Liver (tissue), 8 donors: ENCODE measurements at regions not wholly inside any gene's neighbourhood (a gene's known extent, or its start where the extent isn't known, plus 50 kb on each side); places are given as distances from the start of the nearest gene placed in this dataset.

Experiments
- DNase-seq: peaks from one replicate; pipeline ENCODE4 v3.0.0-alpha.2; 2017; ENCODE audit warnings: low spot score
- H3K27ac ChIP-seq, 2 donors: one replicate each; pipeline ENCODE4 v1.7.0; 2013; ENCODE audit warnings: inconsistent platforms in 2 of 2, low read length in 2 of 2, control low read depth in 1 of 2, low read depth in 1 of 2, mild to moderate bottlenecking in 1 of 2
- H3K27me3 ChIP-seq, 4 donors: one replicate each; pipeline versions ENCODE4 v1.6.1 to v1.7.0; 2013; ENCODE audit warnings: low read length in 3 of 4, inconsistent platforms in 1 of 4, mild to moderate bottlenecking in 1 of 4, moderate library complexity in 1 of 4; ENCODE audit not compliant: control insufficient read depth in 4 of 4, insufficient read depth in 4 of 4
- H3K36me3 ChIP-seq, 4 donors: one replicate each; pipeline versions ENCODE4 v1.6.1 to v1.7.0; 2013; ENCODE audit warnings: low read length in 3 of 4, mild to moderate bottlenecking in 3 of 4, low read depth in 1 of 4, moderate library complexity in 1 of 4; ENCODE audit not compliant: control insufficient read depth in 4 of 4, insufficient read depth in 3 of 4
- H3K4me1 ChIP-seq, 4 donors: one replicate each; pipeline versions ENCODE4 v1.6.1 to v1.7.0; 2013; ENCODE audit warnings: low read length in 3 of 4, mild to moderate bottlenecking in 3 of 4, moderate library complexity in 1 of 4; ENCODE audit not compliant: control insufficient read depth in 4 of 4, insufficient read depth in 4 of 4
- H3K4me3 ChIP-seq, 3 donors: one replicate each; pipeline versions ENCODE4 v1.6.1 to v1.7.0; 2013; ENCODE audit warnings: low read length in 3 of 3, control low read depth in 1 of 3, low read depth in 1 of 3, mild to moderate bottlenecking in 1 of 3
- H3K9ac ChIP-seq, 2 donors: one replicate each; pipeline ENCODE4 v1.7.0; 2013; ENCODE audit warnings: low read length in 2 of 2, mild to moderate bottlenecking in 2 of 2, moderate library complexity in 2 of 2, control low read depth in 1 of 2, low read depth in 1 of 2
- H3K9me3 ChIP-seq, 4 donors: one replicate each; pipeline versions ENCODE4 v1.6.1 to v1.7.0; 2013; ENCODE audit warnings: low read length in 3 of 4; ENCODE audit not compliant: control insufficient read depth in 4 of 4
- ATF3 ChIP-seq: IDR thresholded peaks from 2 replicates; pipeline ENCODE4 v1.6.1; 2016; ENCODE audit warnings: antibody characterized with exemption
- CTCF ChIP-seq: fragments of 150-350 bp; IDR thresholded peaks from 2 replicates; pipeline ENCODE4 v1.5.1; 2017; ENCODE audit warnings: improper control_type of control experiment, low read depth, low read length; ENCODE audit not compliant: missing input control
- EGR1 ChIP-seq, 2 donors: IDR thresholded peaks; 2 replicates each; pipeline ENCODE4 v1.6.1; 2016 to 2018; ENCODE audit warnings: antibody characterized with exemption in 2 of 2, low read depth in 2 of 2
- FOXA1 ChIP-seq: IDR thresholded peaks from 2 replicates; pipeline ENCODE4 v1.6.1; 2016; ENCODE audit warnings: antibody characterized with exemption
- FOXA2 ChIP-seq: IDR thresholded peaks from 2 replicates; pipeline ENCODE4 v1.6.1; 2016; ENCODE audit warnings: antibody characterized with exemption
- GABPA ChIP-seq, 2 donors: IDR thresholded peaks in 1 of 2; conservative IDR thresholded peaks in 1 of 2; 2 replicates each; pipeline ENCODE4 v1.6.1; 2016; ENCODE audit warnings: antibody characterized with exemption in 2 of 2, mild to moderate bottlenecking in 1 of 2, moderate library complexity in 1 of 2
- HNF4A ChIP-seq, 2 donors: conservative IDR thresholded peaks; 2 replicates each; pipeline ENCODE4 v1.6.1; 2016; ENCODE audit warnings: antibody characterized with exemption in 2 of 2, mild to moderate bottlenecking in 2 of 2
- MAX ChIP-seq: IDR thresholded peaks from 2 replicates; pipeline ENCODE4 v1.6.1; 2016; ENCODE audit warnings: antibody characterized with exemption
- NR2F2 ChIP-seq: IDR thresholded peaks from 2 replicates; pipeline ENCODE4 v1.6.1; 2016; ENCODE audit warnings: antibody characterized with exemption
- REST ChIP-seq: IDR thresholded peaks from 2 replicates; pipeline ENCODE4 v1.6.1; 2016; ENCODE audit warnings: antibody characterized with exemption, mild to moderate bottlenecking
- SP1 ChIP-seq: IDR thresholded peaks from 2 replicates; pipeline ENCODE4 v1.6.1; 2018; ENCODE audit warnings: antibody characterized with exemption, mild to moderate bottlenecking
- TAF1 ChIP-seq: conservative IDR thresholded peaks from 2 replicates; pipeline ENCODE4 v1.6.1; 2016; ENCODE audit warnings: antibody characterized with exemption, mild to moderate bottlenecking
- YY1 ChIP-seq: IDR thresholded peaks from 2 replicates; pipeline ENCODE4 v1.6.1; 2016; ENCODE audit warnings: antibody characterized with exemption, mild to moderate bottlenecking
- ZBTB33 ChIP-seq: IDR thresholded peaks from 2 replicates; pipeline ENCODE4 v1.6.1; 2016; ENCODE audit warnings: antibody characterized with exemption
- WGBS: extraction: QIAGEN DNeasy Blood & Tissue Kit; methylation state at CpG from one replicate; pipeline ENCODE4 v1.1.7; 2013; 5-methylcytosine and 5-hydroxymethylcytosine counted together
- donor health status: healthy.
- donor health status: healthy.
- donor health status: healthy.
- donor health status: healthy.
- donor health status: healthy.

GRCh38 chr10:20975236-20975635 is 78.1 kb upstream of the NEBL start:
- DNase-seq: no peak
- WGBS: 91% methylated on average over 4 of the region's 4 CpGs
- Histone ChIP-seq H3K4me3 (no peak overlapping the region), H3K9me3 (no peaks in the 10 kb centered on the region), H3K27ac (no peak overlapping the region), H3K27me3 (no peaks in the 10 kb centered on the region), H3K9ac (no peak overlapping the region), H3K36me3 (no peaks in the 10 kb centered on the region), H3K4me1 (peaks cover 0 to 5% (median 0%) of the 10 kb centered on the region in 4 donors)
- no peak for TF ChIP-seq TAF1
- TF ChIP-seq GABPA (IDR thresholded peaks at IDR 0.05 in 1 of 2, conservative IDR thresholded peaks at IDR 0.05 in 1 of 2): no peak
- TF ChIP-seq NR2F2: no peak
- TF ChIP-seq FOXA2: no peak
- TF ChIP-seq YY1: no peak
- TF ChIP-seq ZBTB33: no peak
- no peak for TF ChIP-seq FOXA1
- TF ChIP-seq HNF4A (conservative IDR thresholded peaks at IDR 0.05): no peak

GRCh38 chr10:20972925-20973324 is 75.8 kb upstream of the NEBL start:
- H3K36me3 ChIP-seq: no peaks in the 10 kb centered on the region
- no peaks in the 10 kb centered on the region for H3K9me3 ChIP-seq
- peaks cover 0 to 5% (median 0%) of the 10 kb centered on the region in 4 donors for H3K4me1 ChIP-seq
- TF ChIP-seq YY1 (no peak), REST (no peak), CTCF (no peak), FOXA1 (no peak), FOXA2 (no peak), NR2F2 (no peak), SP1 (no peak), TAF1 (no peak), GABPA (IDR thresholded peaks at IDR 0.05 in 1 of 2, conservative IDR thresholded peaks at IDR 0.05 in 1 of 2) (no peak), ATF3 (no peak), MAX (no peak), EGR1 (IDR thresholded peaks at IDR 0.05; ENCODE audit: low read depth in 2 of 2) (no peak)
- no peaks in the 10 kb centered on the region for H3K27me3 ChIP-seq
- no peak for DNase-seq
- no peak overlapping the region for H3K9ac ChIP-seq
- H3K4me3 ChIP-seq: no peak overlapping the region
- no peak overlapping the region for H3K27ac ChIP-seq
- 93% methylated on average over 2 of the region's 2 CpGs for WGBS
